ENCODE measurements at regions not wholly inside any gene's neighbourhood (a gene's known extent, or its start where the extent isn't known, plus 50 kb on each side); places are given as distances from the start of the nearest gene placed in this dataset.

DNA sequence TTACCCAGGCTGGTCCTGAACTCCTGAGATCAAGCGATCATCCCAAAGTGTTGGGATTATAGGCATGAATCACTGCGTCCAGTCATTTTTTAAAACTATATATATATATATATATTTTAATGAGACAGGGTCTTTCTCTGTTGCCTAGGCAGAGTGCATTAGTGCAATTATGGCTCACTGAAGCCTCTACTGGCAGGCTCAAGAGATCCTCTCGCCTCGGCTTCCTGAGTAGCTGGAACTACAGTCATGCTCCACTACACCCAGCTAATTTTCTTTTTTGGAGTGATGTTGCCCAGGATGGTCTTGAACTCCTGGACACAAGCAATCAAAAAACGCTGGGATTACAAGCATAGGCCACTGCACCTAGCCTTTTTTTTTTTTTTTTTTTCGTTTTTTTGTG lies 55.3 kb upstream of the KAT6B start:
- POLR2A ChIA-PET (ENCODE audit: unreplicated experiment) = no interaction called here
- no peak overlapping the region for H3K9ac ChIP-seq (ENCODE audit: low read length)
- no TSS peak for BruUV-seq (replicated peaks)
- no peaks in the 10 kb centered on the region for H4K20me1 ChIP-seq (ENCODE audit: low read length)
- H3K4me3 ChIP-seq (ENCODE audit: low read length) = no peak overlapping the region
- H3F3A ChIP-seq (ENCODE audit: low read length, unreplicated experiment) = no peaks in the 10 kb centered on the region
- no peak overlapping the region for H3K4me2 ChIP-seq (ENCODE audit: low read length)
- H3K27ac ChIP-seq (ENCODE audit: low read length) = no peak overlapping the region
- H3K9me3 ChIP-seq (ENCODE audit: low read length) = no peaks in the 10 kb centered on the region
- H3K27me3 ChIP-seq (ENCODE audit: low read length) = no peaks in the 10 kb centered on the region
- DNase-seq (no peak), ATAC-seq (no peak)
- no peaks in the 10 kb centered on the region for H3K36me3 ChIP-seq (ENCODE audit: low read depth, low read length)
- no peaks in the 10 kb centered on the region for H3K9me2 ChIP-seq (replicated peaks; ENCODE audit: low read length)
- TF ChIP-seq CTCF (conservative IDR thresholded peaks at IDR 0.05; ENCODE audit: low read depth, low read length) (0 out of 2 replicates have a peak, but pooled peaks have one; percentile 28), EZH2 (IDR thresholded peaks at IDR 0.05; ENCODE audit: low read length, unreplicated experiment) (no peak), EZH2phosphoT487 (IDR thresholded peaks at IDR 0.05; ENCODE audit: borderline replicate concordance, low read length) (no peak)
- H2AFZ ChIP-seq (ENCODE audit: low read length) = no peak overlapping the region
- no peaks in the 10 kb centered on the region for H3K79me2 ChIP-seq (ENCODE audit: low read length)
- intact Hi-C loops (cut with micrococcal nuclease) = no loop called here
- CTCF ChIA-PET = no interaction called here
- peaks cover 7% of the 10 kb centered on the region for H3K4me1 ChIP-seq (ENCODE audit: insufficient read depth, low read length)

- no peaks in the 10 kb centered on the region for H3K9me2 ChIP-seq (replicated peaks; ENCODE audit: low read length)
- TF ChIP-seq EZH2 (IDR thresholded peaks at IDR 0.05; ENCODE audit: low read length, unreplicated experiment) (no peak), EZH2phosphoT487 (IDR thresholded peaks at IDR 0.05; ENCODE audit: borderline replicate concordance, low read length) (no peak), CTCF (conservative IDR thresholded peaks at IDR 0.05; ENCODE audit: low read depth, low read length) (no peak)
- H3F3A ChIP-seq (ENCODE audit: low read length, unreplicated experiment) = no peaks in the 10 kb centered on the region
- H3K4me3 ChIP-seq (ENCODE audit: low read length) = no peak overlapping the region
- DNase-seq = no peak
- BruUV-seq (replicated peaks) = no TSS peak
- H3K9me3 ChIP-seq (ENCODE audit: low read length) = no peaks in the 10 kb centered on the region
- no peaks in the 10 kb centered on the region for H3K4me1 ChIP-seq (ENCODE audit: insufficient read depth, low read length)
- no peak overlapping the region for H2AFZ ChIP-seq (ENCODE audit: low read length)
- no peaks in the 10 kb centered on the region for H3K27me3 ChIP-seq (ENCODE audit: low read length)
- no peaks in the 10 kb centered on the region for H4K20me1 ChIP-seq (ENCODE audit: low read length)
- ATAC-seq = no peak
- no peak overlapping the region for H3K4me2 ChIP-seq (ENCODE audit: low read length)
- H3K27ac ChIP-seq (ENCODE audit: low read length) = no peak overlapping the region
- ChIA-PET CTCF (no interaction called here), POLR2A (ENCODE audit: unreplicated experiment) (no interaction called here)
- no peak overlapping the region for H3K9ac ChIP-seq (ENCODE audit: low read length)
- intact Hi-C loops (cut with micrococcal nuclease) = no loop called here
- H3K79me2 ChIP-seq (ENCODE audit: low read length) = no peaks in the 10 kb centered on the region
- no peaks in the 10 kb centered on the region for H3K36me3 ChIP-seq (ENCODE audit: low read depth, low read length)
Observed at GRCh38 chr10:74775099-74775498, 51.3 kb upstream of the KAT6B start.
